ENCODE measurements at regions not wholly inside any gene's neighbourhood (a gene's known extent, or its start where the extent isn't known, plus 50 kb on each side); places are given as distances from the start of the nearest gene placed in this dataset.

GRCh38 chr16:13573903-13574302 is 346.1 kb upstream of the ERCC4 start:
- RAD21 ChIA-PET (ENCODE audit: low non-redundant PET in 1 of 2, low total read pairs in 2 of 2, uncharacterized antibody in 2 of 2, unreplicated experiment in 2 of 2), result no interaction called here

More at GRCh38 chr16:13573903-13574302, 346.1 kb upstream of the ERCC4 start:
- POLR2A ChIA-PET, result no interaction called here
- no peak for TF ChIP-seq SRF (IDR thresholded peaks at IDR 0.05; ENCODE audit: low read depth)
- no peak for TF ChIP-seq CTCF (IDR thresholded peaks at IDR 0.05 in 2 of 3, conservative IDR thresholded peaks at IDR 0.05 in 1 of 3; ENCODE audit: borderline replicate concordance in 1 of 3, insufficient read depth in 1 of 3, low read depth in 2 of 3, low read length in 2 of 3)
- TF ChIP-seq, protein P1, sequence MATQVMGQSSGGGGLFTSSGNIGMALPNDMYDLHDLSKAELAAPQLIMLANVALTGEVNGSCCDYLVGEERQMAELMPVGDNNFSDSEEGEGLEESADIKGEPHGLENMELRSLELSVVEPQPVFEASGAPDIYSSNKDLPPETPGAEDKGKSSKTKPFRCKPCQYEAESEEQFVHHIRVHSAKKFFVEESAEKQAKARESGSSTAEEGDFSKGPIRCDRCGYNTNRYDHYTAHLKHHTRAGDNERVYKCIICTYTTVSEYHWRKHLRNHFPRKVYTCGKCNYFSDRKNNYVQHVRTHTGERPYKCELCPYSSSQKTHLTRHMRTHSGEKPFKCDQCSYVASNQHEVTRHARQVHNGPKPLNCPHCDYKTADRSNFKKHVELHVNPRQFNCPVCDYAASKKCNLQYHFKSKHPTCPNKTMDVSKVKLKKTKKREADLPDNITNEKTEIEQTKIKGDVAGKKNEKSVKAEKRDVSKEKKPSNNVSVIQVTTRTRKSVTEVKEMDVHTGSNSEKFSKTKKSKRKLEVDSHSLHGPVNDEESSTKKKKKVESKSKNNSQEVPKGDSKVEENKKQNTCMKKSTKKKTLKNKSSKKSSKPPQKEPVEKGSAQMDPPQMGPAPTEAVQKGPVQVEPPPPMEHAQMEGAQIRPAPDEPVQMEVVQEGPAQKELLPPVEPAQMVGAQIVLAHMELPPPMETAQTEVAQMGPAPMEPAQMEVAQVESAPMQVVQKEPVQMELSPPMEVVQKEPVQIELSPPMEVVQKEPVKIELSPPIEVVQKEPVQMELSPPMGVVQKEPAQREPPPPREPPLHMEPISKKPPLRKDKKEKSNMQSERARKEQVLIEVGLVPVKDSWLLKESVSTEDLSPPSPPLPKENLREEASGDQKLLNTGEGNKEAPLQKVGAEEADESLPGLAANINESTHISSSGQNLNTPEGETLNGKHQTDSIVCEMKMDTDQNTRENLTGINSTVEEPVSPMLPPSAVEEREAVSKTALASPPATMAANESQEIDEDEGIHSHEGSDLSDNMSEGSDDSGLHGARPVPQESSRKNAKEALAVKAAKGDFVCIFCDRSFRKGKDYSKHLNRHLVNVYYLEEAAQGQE (IDR thresholded peaks at IDR 0.05; ENCODE audit: low read depth), result no peak
- TF ChIP-seq CEBPB (IDR thresholded peaks at IDR 0.05; ENCODE audit: low read depth), result no peak
- TF ChIP-seq POLR2AphosphoS5 (IDR thresholded peaks at IDR 0.05; ENCODE audit: low read depth, low read length), result no peak
- DNase-seq (ENCODE audit: low read depth, low spot score) (no peak), ATAC-seq (no peak)
- Histone ChIP-seq H4K20me1 (ENCODE audit: insufficient read depth) (no peaks in the 10 kb centered on the region; the same call in 1 of the 2 replicates), H3K4me3 (replicated peaks in 1 of 2; ENCODE audit: low read depth in 1 of 2, low read length in 2 of 2) (no peak overlapping the region), H3K36me3 (ENCODE audit: control insufficient read depth in 1 of 2, insufficient read depth in 2 of 2, low read length in 2 of 2) (no peaks in the 10 kb centered on the region), H3K9me3 (ENCODE audit: control insufficient read depth in 1 of 2, insufficient read depth in 1 of 2, low read depth in 1 of 2, low read length in 2 of 2) (no peaks in the 10 kb centered on the region), H3K27me3 (ENCODE audit: insufficient read depth, low read length) (no peaks in the 10 kb centered on the region), H3K27ac (ENCODE audit: low read depth, low read length) (no peak overlapping the region), H3K4me2 (ENCODE audit: low read length) (no peak overlapping the region), H3K79me2 (ENCODE audit: insufficient read depth, low read length) (no peaks in the 10 kb centered on the region), H3K9ac (ENCODE audit: low read length) (no peak overlapping the region), H3K4me1 (ENCODE audit: control insufficient read depth in 1 of 2, insufficient read depth in 2 of 2, low read length in 2 of 2) (no peaks in the 10 kb centered on the region), H2AFZ (ENCODE audit: low read depth, low read length, poor library complexity, severe bottlenecking) (no peak overlapping the region), H3K9me2 (ENCODE audit: insufficient read depth) (no peaks in the 10 kb centered on the region)
- intact Hi-C loops (cut with micrococcal nuclease), result no loop called here
- CTCF ChIA-PET, result no interaction called here
- BruUV-seq (replicated peaks), result no TSS peak
